Fibroblast of the aortic adventitia (primary cell): ENCODE measurements at regions not wholly inside any gene's neighbourhood (a gene's known extent, or its start where the extent isn't known, plus 50 kb on each side); places are given as distances from the start of the nearest gene placed in this dataset.

Source experiments
- DNase-seq: peaks from one replicate; pipeline ENCODE4 v3.0.0-alpha.2; 2010; ENCODE audit warnings: low read depth
- H3K4me3 ChIP-seq: 2 replicates; pipeline ENCODE4 v1.5.1; 2011; ENCODE audit warnings: low read depth, mild to moderate bottlenecking, control low read depth, low read length, moderate library complexity
- TF ChIP-seq, protein P1 (sequence below): IDR thresholded peaks from 2 replicates; pipeline ENCODE4 v1.5.1; 2011; ENCODE audit warnings: mild to moderate bottlenecking, low read length, control low read depth, inconsistent platforms; ENCODE audit not compliant: insufficient read depth

- TF ChIP-seq, protein P1, sequence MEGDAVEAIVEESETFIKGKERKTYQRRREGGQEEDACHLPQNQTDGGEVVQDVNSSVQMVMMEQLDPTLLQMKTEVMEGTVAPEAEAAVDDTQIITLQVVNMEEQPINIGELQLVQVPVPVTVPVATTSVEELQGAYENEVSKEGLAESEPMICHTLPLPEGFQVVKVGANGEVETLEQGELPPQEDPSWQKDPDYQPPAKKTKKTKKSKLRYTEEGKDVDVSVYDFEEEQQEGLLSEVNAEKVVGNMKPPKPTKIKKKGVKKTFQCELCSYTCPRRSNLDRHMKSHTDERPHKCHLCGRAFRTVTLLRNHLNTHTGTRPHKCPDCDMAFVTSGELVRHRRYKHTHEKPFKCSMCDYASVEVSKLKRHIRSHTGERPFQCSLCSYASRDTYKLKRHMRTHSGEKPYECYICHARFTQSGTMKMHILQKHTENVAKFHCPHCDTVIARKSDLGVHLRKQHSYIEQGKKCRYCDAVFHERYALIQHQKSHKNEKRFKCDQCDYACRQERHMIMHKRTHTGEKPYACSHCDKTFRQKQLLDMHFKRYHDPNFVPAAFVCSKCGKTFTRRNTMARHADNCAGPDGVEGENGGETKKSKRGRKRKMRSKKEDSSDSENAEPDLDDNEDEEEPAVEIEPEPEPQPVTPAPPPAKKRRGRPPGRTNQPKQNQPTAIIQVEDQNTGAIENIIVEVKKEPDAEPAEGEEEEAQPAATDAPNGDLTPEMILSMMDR = no peak
- no peak for DNase-seq
Measured at GRCh38 chr5:54608423-54609085, 91.0 kb downstream of the SNX18 start.

DNA sequence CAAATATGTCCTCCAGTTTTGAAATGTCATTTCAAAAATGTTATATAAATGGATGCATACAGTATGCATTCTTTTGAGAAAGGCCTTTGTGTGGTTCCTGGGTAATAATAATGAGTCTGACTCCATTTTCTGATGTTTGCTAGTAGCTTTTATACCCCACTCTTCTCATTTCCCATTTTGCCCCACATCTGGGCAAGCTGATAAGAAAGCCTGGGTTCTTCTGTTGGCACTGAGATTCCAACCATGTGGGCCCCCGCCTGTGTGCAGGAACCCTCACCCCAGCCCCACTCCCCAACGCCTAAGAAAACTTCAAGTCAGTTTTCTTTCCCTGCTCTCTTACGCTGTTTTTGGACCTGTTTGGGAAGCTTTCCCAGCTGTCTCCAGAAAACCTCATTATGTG, 89.4 kb downstream of the SNX18 start:
- DNase-seq = no peak

More at GRCh38 chr5:54608423-54609085, 91.0 kb downstream of the SNX18 start:
- H3K4me3 ChIP-seq = no peak overlapping the region

GRCh38 chr5:54603372-54603771, 85.8 kb downstream of the SNX18 start:
- peak; percentile 94 for DNase-seq
- H3K4me3 ChIP-seq = no peak overlapping the region
- TF ChIP-seq, protein P1 = no peak

More for the DNA sequence above, 89.4 kb downstream of the SNX18 start:
- TF ChIP-seq, protein P1 = no peak
- H3K4me3 ChIP-seq = no peak overlapping the region

GRCh38 chr5:54602475-54602874, 84.9 kb downstream of the SNX18 start:
- TF ChIP-seq, protein P1 = no peak
- peak; percentile 23 for DNase-seq
- H3K4me3 ChIP-seq = no peak overlapping the region

- TF ChIP-seq, protein P1 = no peak
- peak; percentile 92 for DNase-seq
- no peak overlapping the region for H3K4me3 ChIP-seq
Measured at GRCh38 chr5:54601411-54602230, 84.1 kb downstream of the SNX18 start.
